GM06990 (cell line): ENCODE measurements at regions not wholly inside any gene's neighbourhood (a gene's known extent, or its start where the extent isn't known, plus 50 kb on each side); places are given as distances from the start of the nearest gene placed in this dataset.

Experiments used
- DNase-seq: peaks from one replicate; pipeline ENCODE4 v3.0.0-alpha.2; 2011; ENCODE audit not compliant: insufficient read length; ENCODE audit errors: extremely low read depth
- H3K27me3 ChIP-seq: replicated peaks from 2 replicates; pipeline ENCODE4 v1.6.0; 2011; ENCODE audit warnings: low read length; ENCODE audit not compliant: control insufficient read depth, insufficient read depth
- H3K36me3 ChIP-seq: 2 replicates; pipeline ENCODE4 v1.5.1; 2011; ENCODE audit warnings: low read length; ENCODE audit not compliant: control insufficient read depth, insufficient read depth
- H3K4me3 ChIP-seq: replicated peaks from 2 replicates; pipeline ENCODE4 v1.5.1; 2011; ENCODE audit warnings: low read depth, mild to moderate bottlenecking, control low read depth, low read length
- CTCF ChIP-seq: IDR thresholded peaks from 2 replicates; pipeline ENCODE4 v1.5.1; 2011; ENCODE audit warnings: low read length, control low read depth, mild to moderate bottlenecking, inconsistent platforms; ENCODE audit not compliant: insufficient read depth, poor library complexity, severe bottlenecking

- TF ChIP-seq CTCF = no peak
- no peaks in the 10 kb centered on the region for H3K27me3 ChIP-seq
- DNase-seq = no peak
Measured at GRCh38 chr2:65916785-65917295, 484.4 kb upstream of the SPRED2 start.

GRCh38 chr2:65916177-65916576 is 483.8 kb upstream of the SPRED2 start:
- no peak for DNase-seq
- no peak overlapping the region for H3K4me3 ChIP-seq
- TF ChIP-seq CTCF = no peak
- H3K27me3 ChIP-seq = no peaks in the 10 kb centered on the region
- no peaks in the 10 kb centered on the region for H3K36me3 ChIP-seq

More at GRCh38 chr2:65916785-65917295, 484.4 kb upstream of the SPRED2 start:
- Histone ChIP-seq H3K4me3 (no peak overlapping the region), H3K36me3 (no peaks in the 10 kb centered on the region)

- no peak for DNase-seq
- no peak for TF ChIP-seq CTCF
- no peaks in the 10 kb centered on the region for H3K36me3 ChIP-seq
- H3K27me3 ChIP-seq = no peaks in the 10 kb centered on the region
- no peak overlapping the region for H3K4me3 ChIP-seq
Measured at GRCh38 chr2:65915273-65915672, 482.9 kb upstream of the SPRED2 start.

- no peak for TF ChIP-seq CTCF
- H3K4me3 ChIP-seq = no peak overlapping the region
- DNase-seq = no peak
- H3K36me3 ChIP-seq = no peaks in the 10 kb centered on the region
- no peaks in the 10 kb centered on the region for H3K27me3 ChIP-seq
Measured at GRCh38 chr2:65914244-65914786, 481.9 kb upstream of the SPRED2 start.

GRCh38 chr2:65913813-65914212 is 481.4 kb upstream of the SPRED2 start:
- Histone ChIP-seq H3K4me3 (no peak overlapping the region), H3K36me3 (no peaks in the 10 kb centered on the region), H3K27me3 (no peaks in the 10 kb centered on the region)
- TF ChIP-seq CTCF = no peak
- DNase-seq = no peak

GRCh38 chr2:65901756-65902155 is 469.4 kb upstream of the SPRED2 start:
- no peak for DNase-seq
- no peaks in the 10 kb centered on the region; the same call in 1 of the 2 replicates for H3K27me3 ChIP-seq
- no peak overlapping the region for H3K4me3 ChIP-seq
- H3K36me3 ChIP-seq = no peaks in the 10 kb centered on the region
- no peak for TF ChIP-seq CTCF
